GM12872 (cell line): ENCODE measurements at regions not wholly inside any gene's neighbourhood (a gene's known extent, or its start where the extent isn't known, plus 50 kb on each side); places are given as distances from the start of the nearest gene placed in this dataset.

Source experiments
- CTCF ChIP-seq: IDR thresholded peaks from 3 replicates; pipeline ENCODE4 v1.5.1; 2011; ENCODE audit warnings: low read depth, mild to moderate bottlenecking, low read length, moderate library complexity; ENCODE audit not compliant: insufficient read depth

- no peak for TF ChIP-seq CTCF
Observed at GRCh38 chr5:153367466-153367865, 123.0 kb upstream of the GRIA1 start.

GRCh38 chr5:153372425-153373129 is 117.9 kb upstream of the GRIA1 start:
- no peak for TF ChIP-seq CTCF

- no peak for TF ChIP-seq CTCF
Observed at GRCh38 chr5:153373130-153373498, 117.4 kb upstream of the GRIA1 start.

GRCh38 chr5:153390569-153390968 is 99.9 kb upstream of the GRIA1 start:
- TF ChIP-seq CTCF: no peak

- TF ChIP-seq CTCF: no peak
Observed at GRCh38 chr5:153399595-153399994, 90.9 kb upstream of the GRIA1 start.

GRCh38 chr5:153400931-153401330 is 89.5 kb upstream of the GRIA1 start:
- TF ChIP-seq CTCF: no peak

- no peak for TF ChIP-seq CTCF
Observed at GRCh38 chr5:153402550-153402949, 87.9 kb upstream of the GRIA1 start.

- TF ChIP-seq CTCF: no peak
Observed at GRCh38 chr5:153403470-153403869, 87.0 kb upstream of the GRIA1 start.
